Mammary epithelial cell (primary cell): ENCODE measurements at regions not wholly inside any gene's neighbourhood (a gene's known extent, or its start where the extent isn't known, plus 50 kb on each side); places are given as distances from the start of the nearest gene placed in this dataset.

Source experiments
- EZH2 ChIP-seq: IDR thresholded peaks from 2 replicates; pipeline ENCODE4 v1.6.1; 2012; ENCODE audit warnings: low read length, inconsistent platforms, borderline replicate concordance
- TF ChIP-seq, protein P1 (sequence below), 2 donors: IDR thresholded peaks in 1 of 2; conservative IDR thresholded peaks in 1 of 2; 2 replicates each; pipeline ENCODE4 v1.5.1; 2011 to 2012; ENCODE audit warnings: inconsistent platforms in 2 of 2, low read length in 2 of 2, mild to moderate bottlenecking in 2 of 2, control low read depth in 1 of 2, low read depth in 1 of 2; ENCODE audit not compliant: insufficient read depth in 1 of 2; ENCODE audit errors: extremely low read depth in 1 of 2

DNA sequence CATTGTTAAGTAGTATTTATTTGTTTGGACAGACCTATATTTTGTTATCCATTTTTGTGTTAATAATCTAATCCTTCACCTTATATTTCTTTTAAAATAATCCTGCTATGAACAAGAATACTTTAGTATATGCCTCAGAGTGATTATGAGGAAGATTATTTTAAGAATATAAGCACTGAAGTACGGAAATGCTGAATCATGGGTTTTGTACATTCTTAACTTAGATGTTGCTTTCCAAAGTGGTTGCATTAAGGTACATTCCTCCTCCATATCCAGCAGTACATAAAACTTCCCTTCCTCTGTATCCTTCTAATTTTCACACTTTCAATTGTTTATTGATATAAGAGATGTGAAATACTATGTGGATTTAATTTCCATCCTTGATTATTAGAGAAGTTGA, 491.4 kb upstream of the GRID2 start:
- TF ChIP-seq, protein P1, sequence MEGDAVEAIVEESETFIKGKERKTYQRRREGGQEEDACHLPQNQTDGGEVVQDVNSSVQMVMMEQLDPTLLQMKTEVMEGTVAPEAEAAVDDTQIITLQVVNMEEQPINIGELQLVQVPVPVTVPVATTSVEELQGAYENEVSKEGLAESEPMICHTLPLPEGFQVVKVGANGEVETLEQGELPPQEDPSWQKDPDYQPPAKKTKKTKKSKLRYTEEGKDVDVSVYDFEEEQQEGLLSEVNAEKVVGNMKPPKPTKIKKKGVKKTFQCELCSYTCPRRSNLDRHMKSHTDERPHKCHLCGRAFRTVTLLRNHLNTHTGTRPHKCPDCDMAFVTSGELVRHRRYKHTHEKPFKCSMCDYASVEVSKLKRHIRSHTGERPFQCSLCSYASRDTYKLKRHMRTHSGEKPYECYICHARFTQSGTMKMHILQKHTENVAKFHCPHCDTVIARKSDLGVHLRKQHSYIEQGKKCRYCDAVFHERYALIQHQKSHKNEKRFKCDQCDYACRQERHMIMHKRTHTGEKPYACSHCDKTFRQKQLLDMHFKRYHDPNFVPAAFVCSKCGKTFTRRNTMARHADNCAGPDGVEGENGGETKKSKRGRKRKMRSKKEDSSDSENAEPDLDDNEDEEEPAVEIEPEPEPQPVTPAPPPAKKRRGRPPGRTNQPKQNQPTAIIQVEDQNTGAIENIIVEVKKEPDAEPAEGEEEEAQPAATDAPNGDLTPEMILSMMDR (conservative IDR thresholded peaks at IDR 0.05 in 1 of 2, IDR thresholded peaks at IDR 0.05 in 1 of 2; ENCODE audit: extremely low read depth in 1 of 2, insufficient read depth in 1 of 2, low read depth in 1 of 2, low read length in 2 of 2): no peak
- no peak for TF ChIP-seq EZH2
